SH-SY5Y (cell line): ENCODE measurements at regions not wholly inside any gene's neighbourhood (a gene's known extent, or its start where the extent isn't known, plus 50 kb on each side); places are given as distances from the start of the nearest gene placed in this dataset.

Source experiments
- GATA2 ChIP-seq: IDR thresholded peaks from 2 replicates; pipeline ENCODE4 v1.6.1; 2011; ENCODE audit warnings: mild to moderate bottlenecking, low read depth, low read length
- GATA3 ChIP-seq: IDR thresholded peaks from 2 replicates; pipeline ENCODE4 v1.6.1; 2011; ENCODE audit warnings: low read depth, mild to moderate bottlenecking, low read length, moderate library complexity

DNA sequence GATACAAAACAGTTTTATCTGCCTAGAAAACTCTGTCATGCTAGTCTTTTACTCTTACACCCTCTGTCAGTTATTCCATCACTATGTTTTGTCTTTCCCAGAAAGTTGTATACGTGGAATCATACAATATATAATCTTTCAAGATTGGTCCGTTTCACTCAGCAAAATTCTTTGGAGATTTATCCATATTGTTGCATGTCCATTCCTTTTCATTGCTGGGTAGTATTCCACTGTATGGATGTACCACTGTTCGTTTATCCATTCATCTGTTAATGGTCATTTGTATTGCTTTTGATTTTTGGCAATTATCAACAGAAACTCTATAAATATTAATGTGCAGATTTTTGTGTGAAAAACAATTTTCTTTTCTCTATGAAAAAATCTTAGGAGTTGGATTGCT, 63.1 kb downstream of the GLUD2 start:
- TF ChIP-seq GATA3 (no peak), GATA2 (no peak)
